Ishikawa (cell line): ENCODE measurements at regions not wholly inside any gene's neighbourhood (a gene's known extent, or its start where the extent isn't known, plus 50 kb on each side); places are given as distances from the start of the nearest gene placed in this dataset.

Experiments
- CEBPB ChIP-seq: IDR thresholded peaks from 2 replicates; pipeline ENCODE4 v1.6.1; 2012
- CREB1 ChIP-seq: IDR thresholded peaks from 2 replicates; pipeline ENCODE4 v1.6.1; 2012; ENCODE audit warnings: low read depth
- EGR1 ChIP-seq: IDR thresholded peaks from 2 replicates; pipeline ENCODE4 v1.6.1; 2012
- EP300 ChIP-seq: IDR thresholded peaks from 2 replicates; pipeline ENCODE4 v1.6.1; 2012; ENCODE audit warnings: borderline replicate concordance
- MAX ChIP-seq: IDR thresholded peaks from 2 replicates; pipeline ENCODE4 v1.6.1; 2012
- RAD21 ChIP-seq: IDR thresholded peaks from 2 replicates; pipeline ENCODE4 v1.6.1; 2012; ENCODE audit warnings: low read depth

- TF ChIP-seq MAX (no peak), CEBPB (no peak), RAD21 (no peak), EP300 (no peak), EGR1 (no peak), CREB1 (no peak)
These were observed 516.6 kb upstream of the LCORL start for GRCh38 chr4:18538121-18538520.
